Vagina (tissue), 2 donors: ENCODE measurements at regions not wholly inside any gene's neighbourhood (a gene's known extent, or its start where the extent isn't known, plus 50 kb on each side); places are given as distances from the start of the nearest gene placed in this dataset.

Experiments
- DNase-seq, 2 donors: peaks; one replicate each; pipeline ENCODE4 v3.0.0-alpha.2; 2017; ENCODE audit errors: extremely low spot score in 2 of 2
- H3K27ac ChIP-seq: fragments of 200-600 bp; sonication (generic); one replicate; pipeline ENCODE4 v1.5.1; 2019
- H3K27me3 ChIP-seq: fragments of 200-600 bp; sonication (generic); one replicate; pipeline ENCODE4 v1.5.1; 2019
- H3K36me3 ChIP-seq, 2 donors: fragments of 200-600 bp; sonication (generic); one replicate each; pipeline ENCODE4 v1.5.1; 2017 to 2019
- H3K4me1 ChIP-seq: fragments of 200-600 bp; sonication (generic); one replicate; pipeline ENCODE4 v1.5.1; 2019
- H3K4me3 ChIP-seq, 2 donors: fragments of 200-600 bp; sonication (generic); 1 replicate in 1 of 2; 2 replicates in 1 of 2; pipeline ENCODE4 v1.5.1; 2016 to 2019
- H3K9me3 ChIP-seq: fragments of 200-600 bp; sonication (generic); one replicate; pipeline ENCODE4 v1.5.1; 2019
- CTCF ChIP-seq, 3 experiments: fragments of 450-650 bp in 2 of 3; fragments of 200-600 bp in 1 of 3; sonication (generic) in 1 of 3; IDR thresholded peaks; one replicate each; pipeline ENCODE4 v1.5.1; 2017 to 2019; ENCODE audit warnings: antibody characterized with exemption in 3 of 3, mild to moderate bottlenecking in 2 of 3, moderate library complexity in 2 of 3
- POLR2A ChIP-seq, 2 donors: fragments of 450-650 bp; IDR thresholded peaks; one replicate each; pipeline ENCODE4 v1.6.1; 2017; ENCODE audit warnings: antibody characterized with exemption in 2 of 2, mild to moderate bottlenecking in 2 of 2, moderate library complexity in 2 of 2
- POLR2AphosphoS5 ChIP-seq, 2 donors: sonication (generic); formaldehyde crosslinking; IDR thresholded peaks; one replicate each; pipeline ENCODE4 v1.9.0; 2017; ENCODE audit warnings: antibody characterized with exemption in 2 of 2, mild to moderate bottlenecking in 2 of 2, low read depth in 1 of 2; ENCODE audit not compliant: insufficient read depth in 1 of 2
- intact Hi-C: fragments of 100-400 bp; cut with DNase I; formaldehyde crosslinking; loops from one replicate; pipeline ENCODE4 v1.15.1; 2023

DNA sequence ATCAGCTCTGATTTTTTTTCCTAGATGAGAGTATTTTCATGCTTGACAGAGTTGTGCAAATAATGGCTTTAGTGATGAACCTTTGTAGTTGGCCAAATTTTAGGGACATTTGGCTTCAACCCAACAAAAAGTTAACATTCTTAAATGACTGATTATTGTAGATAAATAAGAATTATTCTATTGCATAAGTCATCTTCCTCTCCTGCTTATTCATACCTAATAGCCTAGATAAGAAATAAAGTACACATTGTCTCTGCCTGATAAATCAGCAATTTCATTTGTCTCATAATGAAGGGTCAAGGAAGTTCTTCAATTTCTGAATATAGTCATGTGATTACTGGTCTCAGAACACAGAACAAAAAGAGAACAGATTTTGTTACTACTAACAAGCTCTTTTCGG, 428.9 kb upstream of the IL12A start:
- Histone ChIP-seq H3K4me3 (no peak overlapping the region), H3K4me1 (no peaks in the 10 kb centered on the region), H3K27me3 (no peaks in the 10 kb centered on the region), H3K9me3 (no peaks in the 10 kb centered on the region), H3K36me3 (no peaks in the 10 kb centered on the region), H3K27ac (no peak overlapping the region)
- intact Hi-C loops = no loop called here
- DNase-seq = no peak
- TF ChIP-seq POLR2AphosphoS5 (IDR thresholded peaks at IDR 0.05; ENCODE audit: insufficient read depth in 1 of 2, low read depth in 1 of 2) (no peak), CTCF (IDR thresholded peaks at IDR 0.05) (no peak), POLR2A (IDR thresholded peaks at IDR 0.05) (no peak)

DNA sequence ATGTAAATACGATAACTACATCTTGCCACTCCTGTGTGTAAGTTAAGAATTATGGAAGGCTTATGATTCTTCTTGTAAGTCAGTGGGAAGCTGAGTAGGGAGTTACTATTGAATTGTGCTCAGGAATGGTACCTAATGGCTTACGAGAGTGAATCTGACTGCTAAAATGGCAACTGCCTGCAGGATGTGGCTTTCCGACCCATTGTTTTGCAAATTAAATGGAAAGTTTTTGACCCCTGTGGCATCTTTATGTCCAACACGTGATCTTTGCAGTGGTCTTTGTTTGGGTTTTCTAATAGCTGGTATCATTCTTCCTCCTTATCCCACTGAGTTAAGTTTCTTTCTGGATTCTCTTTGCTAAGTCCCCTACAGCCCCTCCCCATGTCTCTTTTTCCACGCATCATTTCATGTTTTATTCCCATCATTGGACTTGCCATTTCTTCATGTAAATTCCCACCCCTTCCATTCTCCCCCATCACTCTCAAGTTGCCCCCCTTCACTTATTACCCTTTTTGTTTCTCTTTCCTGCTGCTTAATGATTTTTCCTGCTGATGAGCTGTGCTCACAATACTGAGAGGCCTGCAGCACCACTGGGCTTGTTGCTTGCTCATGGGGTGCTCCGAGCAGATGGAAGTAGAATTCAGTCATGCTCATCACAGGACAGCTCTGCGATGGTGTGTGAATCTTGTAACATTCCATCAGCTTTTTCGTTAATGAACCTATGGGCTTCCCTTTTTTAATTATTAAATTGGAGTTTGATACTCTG, 428.2 kb upstream of the IL12A start:
- intact Hi-C loops = no loop called here
- Histone ChIP-seq H3K27ac (no peak overlapping the region), H3K4me1 (no peaks in the 10 kb centered on the region), H3K4me3 (no peak overlapping the region), H3K36me3 (no peaks in the 10 kb centered on the region), H3K27me3 (no peaks in the 10 kb centered on the region), H3K9me3 (no peaks in the 10 kb centered on the region)
- no peak for DNase-seq
- no peak for TF ChIP-seq POLR2A (IDR thresholded peaks at IDR 0.05)
- TF ChIP-seq POLR2AphosphoS5 (IDR thresholded peaks at IDR 0.05; ENCODE audit: insufficient read depth in 1 of 2, low read depth in 1 of 2) = no peak
- no peak for TF ChIP-seq CTCF (IDR thresholded peaks at IDR 0.05)

GRCh38 chr3:159565313-159565712, 423.3 kb upstream of the IL12A start:
- no peak for DNase-seq
- Histone ChIP-seq H3K36me3 (no peaks in the 10 kb centered on the region), H3K4me1 (no peaks in the 10 kb centered on the region), H3K4me3 (no peak overlapping the region), H3K27ac (no peak overlapping the region), H3K9me3 (no peaks in the 10 kb centered on the region), H3K27me3 (no peaks in the 10 kb centered on the region)
- TF ChIP-seq POLR2AphosphoS5 (IDR thresholded peaks at IDR 0.05; ENCODE audit: insufficient read depth in 1 of 2, low read depth in 1 of 2) (no peak), POLR2A (IDR thresholded peaks at IDR 0.05) (no peak), CTCF (IDR thresholded peaks at IDR 0.05) (no peak)
- intact Hi-C loops = no loop called here

- no peak for DNase-seq
- no peak for TF ChIP-seq CTCF (IDR thresholded peaks at IDR 0.05)
- no peak for TF ChIP-seq POLR2AphosphoS5 (IDR thresholded peaks at IDR 0.05; ENCODE audit: insufficient read depth in 1 of 2, low read depth in 1 of 2)
- no peak for TF ChIP-seq POLR2A (IDR thresholded peaks at IDR 0.05)
- Histone ChIP-seq H3K4me3 (no peak overlapping the region), H3K36me3 (no peaks in the 10 kb centered on the region), H3K27ac (no peak overlapping the region), H3K27me3 (no peaks in the 10 kb centered on the region), H3K9me3 (no peaks in the 10 kb centered on the region), H3K4me1 (no peaks in the 10 kb centered on the region)
- intact Hi-C loops = no loop called here
These were observed 405.0 kb upstream of the IL12A start for GRCh38 chr3:159583662-159584061.

DNA sequence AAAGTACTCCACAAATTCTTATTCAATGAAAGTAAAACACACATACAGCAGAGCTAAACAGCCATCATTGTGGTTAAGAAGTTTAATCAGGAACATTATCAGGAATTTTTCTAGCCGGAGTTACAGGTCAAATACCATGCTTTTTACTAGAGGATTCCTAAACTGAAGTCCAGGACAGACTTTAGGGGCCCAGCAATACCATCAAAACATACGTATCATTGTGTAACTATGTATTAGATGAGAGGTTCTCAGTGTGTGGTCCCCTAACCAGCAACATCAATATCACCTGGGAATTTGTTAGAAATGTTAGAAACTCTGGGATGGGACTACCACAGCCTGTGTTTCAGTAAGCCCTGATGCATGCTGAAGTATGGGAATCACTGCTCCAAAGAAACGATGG, 404.2 kb upstream of the IL12A start:
- no peak for DNase-seq
- intact Hi-C loops = no loop called here
- Histone ChIP-seq H3K27me3 (no peaks in the 10 kb centered on the region), H3K27ac (no peak overlapping the region), H3K4me1 (no peaks in the 10 kb centered on the region), H3K36me3 (no peaks in the 10 kb centered on the region), H3K4me3 (no peak overlapping the region), H3K9me3 (no peaks in the 10 kb centered on the region)
- no peak for TF ChIP-seq CTCF (IDR thresholded peaks at IDR 0.05)
- no peak for TF ChIP-seq POLR2AphosphoS5 (IDR thresholded peaks at IDR 0.05; ENCODE audit: insufficient read depth in 1 of 2, low read depth in 1 of 2)
- TF ChIP-seq POLR2A (IDR thresholded peaks at IDR 0.05) = no peak
